ENCODE measurements at regions not wholly inside any gene's neighbourhood (a gene's known extent, or its start where the extent isn't known, plus 50 kb on each side); places are given as distances from the start of the nearest gene placed in this dataset.

DNA sequence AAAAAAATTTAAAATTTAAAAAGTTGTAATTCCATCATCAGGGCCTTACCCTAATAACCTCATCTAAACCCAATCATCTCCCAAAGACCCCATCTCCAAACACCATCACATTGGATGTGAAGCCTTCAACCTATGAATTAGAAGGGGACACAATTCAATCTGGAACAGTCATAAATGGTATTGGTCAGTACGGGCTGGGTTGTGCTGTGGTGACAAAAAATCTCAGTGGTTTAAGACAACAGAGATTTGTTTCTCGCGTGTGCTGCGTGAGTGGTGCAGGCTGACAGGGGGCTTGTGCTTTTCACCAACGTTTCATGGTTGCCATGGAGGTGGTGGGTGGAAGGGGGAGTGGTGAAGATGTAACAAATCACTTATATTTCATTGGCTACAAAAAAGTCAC lies 174.5 kb downstream of the INHBB start:
- Histone ChIP-seq H3K27me3 (no peaks in the 10 kb centered on the region), H3K9me3 (no peaks in the 10 kb centered on the region), H3K4me1 (peaks cover 7 to 12% of the 10 kb centered on the region in 2 donors), H3K36me3 (no peaks in the 10 kb centered on the region), H3K27ac (no peak overlapping the region), H3K4me3 (no peak overlapping the region)
- DNase-seq (no peak), ATAC-seq (no peak)
- intact Hi-C loops (cut with DNase I; ENCODE audit: low total_unique reads), result no loop called here
- in situ Hi-C loops (cut with MboI; ENCODE audit: low sequenced_read_pairs in 4 of 4), result no loop called here
- TF ChIP-seq POLR2A (IDR thresholded peaks at IDR 0.05), result no peak

DNA sequence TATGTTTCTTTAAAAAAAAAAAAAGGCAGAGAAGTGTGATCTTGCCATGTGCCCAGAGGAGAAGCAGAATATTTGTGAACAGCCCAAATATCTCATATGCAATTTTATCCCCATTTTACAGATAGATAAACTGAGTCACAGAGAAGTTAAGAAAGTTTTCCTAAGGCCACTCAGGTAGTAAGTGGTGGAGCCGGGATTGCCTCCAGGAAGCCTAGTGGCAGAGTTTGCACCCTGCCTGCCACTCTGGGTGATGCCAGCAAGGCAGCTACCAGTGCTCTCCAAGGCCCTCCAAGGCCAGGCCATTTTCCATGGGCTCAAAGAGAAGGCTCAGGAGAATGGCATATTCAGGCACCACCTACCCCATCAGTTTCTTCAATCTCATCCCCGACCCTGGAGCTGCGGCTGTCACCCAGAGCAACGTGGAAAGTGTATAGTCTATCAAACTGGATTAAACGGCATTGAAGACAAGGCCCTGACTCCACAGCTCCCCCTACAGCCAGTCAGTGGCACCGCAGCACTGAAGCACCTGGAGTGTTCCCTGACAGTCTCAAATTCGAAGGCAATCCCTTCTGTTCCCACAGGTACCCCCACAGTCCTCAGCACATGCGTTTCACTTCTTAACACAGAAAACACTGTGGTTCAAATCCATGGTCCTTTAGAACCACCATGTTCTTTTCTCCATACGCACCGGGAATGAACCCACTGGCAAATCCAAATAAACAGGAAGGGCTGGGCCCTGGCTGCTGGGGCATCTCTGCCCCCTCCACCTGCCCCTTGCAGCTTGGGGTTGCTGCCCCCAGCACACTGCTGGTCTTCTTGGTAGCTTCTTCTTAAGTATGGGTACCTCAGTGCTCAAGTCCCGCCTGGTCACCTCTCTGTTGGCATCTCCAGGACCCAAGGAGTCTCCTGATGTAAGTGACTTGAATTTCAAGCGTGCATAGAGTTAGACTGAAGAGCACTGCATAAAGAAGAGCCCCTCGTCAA lies 175.3 kb downstream of the INHBB start:
- Histone ChIP-seq H3K9me3 (no peaks in the 10 kb centered on the region), H3K27ac (no peak overlapping the region), H3K4me3 (no peak overlapping the region), H3K4me1 (peaks cover 12% of the 10 kb centered on the region in 2 donors), H3K36me3 (no peaks in the 10 kb centered on the region), H3K27me3 (no peaks in the 10 kb centered on the region)
- peak; percentile 40 to 74 for ATAC-seq
- peak in 1 of 2 donors; percentile 47 for DNase-seq
- TF ChIP-seq POLR2A (IDR thresholded peaks at IDR 0.05), result no peak
- TF ChIP-seq, protein P1, sequence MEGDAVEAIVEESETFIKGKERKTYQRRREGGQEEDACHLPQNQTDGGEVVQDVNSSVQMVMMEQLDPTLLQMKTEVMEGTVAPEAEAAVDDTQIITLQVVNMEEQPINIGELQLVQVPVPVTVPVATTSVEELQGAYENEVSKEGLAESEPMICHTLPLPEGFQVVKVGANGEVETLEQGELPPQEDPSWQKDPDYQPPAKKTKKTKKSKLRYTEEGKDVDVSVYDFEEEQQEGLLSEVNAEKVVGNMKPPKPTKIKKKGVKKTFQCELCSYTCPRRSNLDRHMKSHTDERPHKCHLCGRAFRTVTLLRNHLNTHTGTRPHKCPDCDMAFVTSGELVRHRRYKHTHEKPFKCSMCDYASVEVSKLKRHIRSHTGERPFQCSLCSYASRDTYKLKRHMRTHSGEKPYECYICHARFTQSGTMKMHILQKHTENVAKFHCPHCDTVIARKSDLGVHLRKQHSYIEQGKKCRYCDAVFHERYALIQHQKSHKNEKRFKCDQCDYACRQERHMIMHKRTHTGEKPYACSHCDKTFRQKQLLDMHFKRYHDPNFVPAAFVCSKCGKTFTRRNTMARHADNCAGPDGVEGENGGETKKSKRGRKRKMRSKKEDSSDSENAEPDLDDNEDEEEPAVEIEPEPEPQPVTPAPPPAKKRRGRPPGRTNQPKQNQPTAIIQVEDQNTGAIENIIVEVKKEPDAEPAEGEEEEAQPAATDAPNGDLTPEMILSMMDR (IDR thresholded peaks at IDR 0.05 in 4 of 5, conservative IDR thresholded peaks at IDR 0.05 in 1 of 5), result peak; percentile 73 to 87 (median 79)
- in situ Hi-C loops (cut with MboI; ENCODE audit: low sequenced_read_pairs in 4 of 4) (no loop called here), intact Hi-C loops (cut with DNase I; ENCODE audit: low total_unique reads) (no loop called here)

DNA sequence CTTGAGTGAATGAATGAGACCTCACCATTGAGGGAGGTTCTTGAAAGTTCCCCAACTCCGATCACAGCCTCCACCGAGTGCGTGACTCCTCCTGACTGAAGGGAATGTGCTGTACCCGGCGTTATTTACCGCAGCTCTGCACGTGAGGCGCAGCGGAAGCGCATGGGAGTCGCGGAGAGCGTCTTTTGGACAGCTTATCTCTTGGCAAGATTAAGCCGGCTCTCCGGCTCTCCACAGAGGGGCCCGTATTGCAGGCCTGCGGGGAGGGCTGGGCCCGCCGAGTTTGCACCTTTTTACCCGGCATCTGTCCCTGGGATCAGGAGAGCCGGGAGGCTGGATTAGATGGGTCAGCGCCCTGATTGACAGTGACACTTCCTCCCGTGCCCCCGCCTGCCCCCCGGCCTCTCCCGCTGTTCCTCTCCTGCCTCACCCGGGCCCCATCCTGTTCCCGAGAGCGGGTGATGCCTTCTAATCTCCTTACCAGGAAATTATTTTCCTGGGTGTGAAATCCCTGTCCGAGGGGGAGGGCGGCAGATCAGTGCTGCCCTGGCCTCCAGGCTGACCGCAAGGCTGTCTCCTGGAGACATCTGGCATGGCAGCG lies 176.3 kb downstream of the INHBB start:
- in situ Hi-C loops (cut with MboI; ENCODE audit: low sequenced_read_pairs in 4 of 4), result no loop called here
- H3K27ac ChIP-seq, result no peak overlapping the region
- TF ChIP-seq, protein P1 (IDR thresholded peaks at IDR 0.05 in 4 of 5, conservative IDR thresholded peaks at IDR 0.05 in 1 of 5), result no peak
- no peak for TF ChIP-seq POLR2A (IDR thresholded peaks at IDR 0.05)
- H3K27me3 ChIP-seq, result no peaks in the 10 kb centered on the region
- H3K9me3 ChIP-seq, result no peaks in the 10 kb centered on the region
- no peak for ATAC-seq
- no peak for DNase-seq
- no peak overlapping the region for H3K4me3 ChIP-seq
- H3K4me1 ChIP-seq, result peaks cover 6 to 12% of the 10 kb centered on the region in 2 donors
- intact Hi-C loops (cut with DNase I; ENCODE audit: low total_unique reads), result no loop called here
- H3K36me3 ChIP-seq, result no peaks in the 10 kb centered on the region

DNA sequence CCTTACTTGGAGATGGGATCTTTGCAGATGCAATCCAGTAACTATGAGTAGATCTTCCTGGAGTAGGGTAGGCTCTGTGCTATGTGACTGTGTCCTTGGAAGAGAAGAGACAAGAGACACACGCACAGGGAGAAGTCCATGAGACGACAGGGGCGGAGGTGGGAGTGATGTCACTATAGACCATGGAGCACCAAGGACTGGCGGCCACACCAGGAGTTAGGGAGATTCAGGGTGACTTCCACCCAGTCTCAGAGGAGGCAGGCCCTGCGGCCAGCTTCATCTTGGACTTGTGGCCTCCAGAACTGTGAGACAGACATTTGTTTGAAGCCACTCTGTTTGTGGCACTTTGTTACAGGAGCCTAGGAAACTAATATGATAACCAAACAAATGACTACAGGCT lies 177.8 kb downstream of the INHBB start:
- no peaks in the 10 kb centered on the region for H3K27me3 ChIP-seq
- intact Hi-C loops (cut with DNase I; ENCODE audit: low total_unique reads), result no loop called here

More for the DNA sequence above, 177.8 kb downstream of the INHBB start:
- no peak for TF ChIP-seq POLR2A (IDR thresholded peaks at IDR 0.05)
- TF ChIP-seq, protein P1 (IDR thresholded peaks at IDR 0.05 in 4 of 5, conservative IDR thresholded peaks at IDR 0.05 in 1 of 5), result no peak
- Histone ChIP-seq H3K9me3 (no peaks in the 10 kb centered on the region), H3K4me1 (peaks cover 6 to 12% of the 10 kb centered on the region in 2 donors), H3K36me3 (no peaks in the 10 kb centered on the region), H3K27ac (no peak overlapping the region), H3K4me3 (no peak overlapping the region)
- ATAC-seq (no peak), DNase-seq (no peak)
- in situ Hi-C loops (cut with MboI; ENCODE audit: low sequenced_read_pairs in 4 of 4), result no loop called here
